ENCODE measurements at regions not wholly inside any gene's neighbourhood (a gene's known extent, or its start where the extent isn't known, plus 50 kb on each side); places are given as distances from the start of the nearest gene placed in this dataset.

DNA sequence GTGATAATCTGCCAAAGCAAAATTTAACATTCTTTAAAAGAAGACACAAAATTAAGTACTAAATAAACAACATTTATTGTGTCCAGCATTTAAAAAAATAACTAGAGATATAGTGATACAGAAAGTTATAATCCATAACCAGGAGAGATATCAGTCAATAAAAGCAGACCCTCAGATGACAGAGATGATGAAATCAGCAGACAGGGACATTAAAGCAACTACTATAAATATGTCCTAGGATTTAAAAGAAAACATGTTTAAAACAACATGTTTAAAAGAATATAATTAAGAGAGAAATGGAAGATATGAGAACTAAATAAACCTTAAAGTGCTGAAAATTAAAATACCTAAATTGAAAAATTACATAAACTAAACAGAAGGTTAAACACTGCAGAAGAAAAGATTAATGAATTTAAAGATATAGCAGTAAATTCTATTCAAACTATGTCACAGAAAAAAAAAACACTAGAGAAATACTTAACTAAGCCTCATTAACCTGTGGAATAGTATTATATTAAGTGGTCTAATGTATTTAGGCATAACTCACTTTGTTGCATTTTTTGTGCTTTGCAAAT lies 261.2 kb upstream of the NR5A2 start:
- intact Hi-C loops (cut with micrococcal nuclease; ENCODE audit: unreplicated experiment) (no loop called here), in situ Hi-C loops (cut with HindIII; ENCODE audit: extremely low pct_ligation_motif_present, low pct_unique_long_range_greater_than_20kb) (no loop called here)
- Histone ChIP-seq H3K79me2 (ENCODE audit: insufficient read depth, low read length) (no peaks in the 10 kb centered on the region), H3K36me3 (replicated peaks in 1 of 2; ENCODE audit: control insufficient read depth in 1 of 2, insufficient read depth in 2 of 2, low read length in 2 of 2) (no peaks in the 10 kb centered on the region), H3K4me2 (ENCODE audit: low read depth, low read length) (no peak overlapping the region), H2AFZ (ENCODE audit: low read length) (no peak overlapping the region), H3K27me3 (ENCODE audit: control insufficient read depth in 1 of 2, insufficient read depth in 2 of 2, low read length in 2 of 2) (no peaks in the 10 kb centered on the region), H3K4me1 (ENCODE audit: insufficient read depth, low read length) (no peaks in the 10 kb centered on the region), H3K9me3 (ENCODE audit: low read length) (no peaks in the 10 kb centered on the region), H3K9ac (ENCODE audit: insufficient read depth, low read depth, low read length) (no peak overlapping the region), H3K27ac (ENCODE audit: extremely low read length, insufficient read depth, low read length) (no peak overlapping the region), H3K4me3 (replicated peaks in 1 of 3; ENCODE audit: insufficient read depth in 1 of 3, low read depth in 2 of 3, low read length in 3 of 3) (no peak overlapping the region), H4K20me1 (ENCODE audit: insufficient read depth, low read length) (no peaks in the 10 kb centered on the region)
- ChIA-PET POLR2A (no interaction called here), CTCF (ENCODE audit: low intra/inter-chr PET ratio, low total read pairs) (no interaction called here)
- DNase-seq (ENCODE audit: low spot score) (no peak), FAIRE-seq (no peak), ATAC-seq (no peak)
- BruUV-seq (replicated peaks): no TSS peak
- no peak for TF ChIP-seq ATF7-NPFF (CRISPR knock-in tag; IDR thresholded peaks at IDR 0.05; ENCODE audit: low read depth)
- no peak for TF ChIP-seq EEA1 (CRISPR knock-in tag; IDR thresholded peaks at IDR 0.05; ENCODE audit: borderline replicate concordance)
- TF ChIP-seq ZNF550 (CRISPR knock-in tag; IDR thresholded peaks at IDR 0.05; ENCODE audit: borderline replicate concordance): no peak
- no peak for TF ChIP-seq STAT5B (CRISPR knock-in tag; IDR thresholded peaks at IDR 0.05)
- TF ChIP-seq ZNF44 (CRISPR knock-in tag; IDR thresholded peaks at IDR 0.05): no peak
- TF ChIP-seq RBFOX2 (IDR thresholded peaks at IDR 0.05; ENCODE audit: low read depth, low read length): no peak
- TF ChIP-seq ZNF10 (CRISPR knock-in tag; IDR thresholded peaks at IDR 0.05; ENCODE audit: borderline replicate concordance, low read depth): no peak
- TF ChIP-seq, protein P1, sequence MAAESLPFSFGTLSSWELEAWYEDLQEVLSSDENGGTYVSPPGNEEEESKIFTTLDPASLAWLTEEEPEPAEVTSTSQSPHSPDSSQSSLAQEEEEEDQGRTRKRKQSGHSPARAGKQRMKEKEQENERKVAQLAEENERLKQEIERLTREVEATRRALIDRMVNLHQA (CRISPR knock-in tag; IDR thresholded peaks at IDR 0.05): no peak
- no peak for TF ChIP-seq ZSCAN20 (CRISPR knock-in tag; IDR thresholded peaks at IDR 0.05; ENCODE audit: borderline replicate concordance)
- TF ChIP-seq, protein P2, sequence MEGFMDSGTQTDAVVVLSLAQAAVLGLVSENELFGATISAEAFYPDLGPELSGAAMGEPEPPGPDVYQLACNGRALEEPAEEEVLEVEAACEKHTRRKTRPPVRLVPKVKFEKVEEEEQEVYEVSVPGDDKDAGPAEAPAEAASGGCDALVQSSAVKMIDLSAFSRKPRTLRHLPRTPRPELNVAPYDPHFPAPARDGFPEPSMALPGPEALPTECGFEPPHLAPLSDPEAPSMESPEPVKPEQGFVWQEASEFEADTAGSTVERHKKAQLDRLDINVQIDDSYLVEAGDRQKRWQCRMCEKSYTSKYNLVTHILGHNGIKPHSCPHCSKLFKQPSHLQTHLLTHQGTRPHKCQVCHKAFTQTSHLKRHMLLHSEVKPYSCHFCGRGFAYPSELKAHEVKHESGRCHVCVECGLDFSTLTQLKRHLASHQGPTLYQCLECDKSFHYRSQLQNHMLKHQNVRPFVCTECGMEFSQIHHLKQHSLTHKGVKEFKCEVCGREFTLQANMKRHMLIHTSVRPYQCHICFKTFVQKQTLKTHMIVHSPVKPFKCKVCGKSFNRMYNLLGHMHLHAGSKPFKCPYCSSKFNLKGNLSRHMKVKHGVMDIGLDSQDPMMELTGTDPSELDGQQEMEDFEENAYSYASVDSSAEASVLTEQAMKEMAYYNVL (CRISPR knock-in tag; IDR thresholded peaks at IDR 0.05; ENCODE audit: borderline replicate concordance): no peak
- no peak for TF ChIP-seq JUN (CRISPR knock-in tag; IDR thresholded peaks at IDR 0.05)
- TF ChIP-seq ZNF644 (CRISPR knock-in tag; IDR thresholded peaks at IDR 0.05; ENCODE audit: low read depth): no peak
- TF ChIP-seq, protein P3, sequence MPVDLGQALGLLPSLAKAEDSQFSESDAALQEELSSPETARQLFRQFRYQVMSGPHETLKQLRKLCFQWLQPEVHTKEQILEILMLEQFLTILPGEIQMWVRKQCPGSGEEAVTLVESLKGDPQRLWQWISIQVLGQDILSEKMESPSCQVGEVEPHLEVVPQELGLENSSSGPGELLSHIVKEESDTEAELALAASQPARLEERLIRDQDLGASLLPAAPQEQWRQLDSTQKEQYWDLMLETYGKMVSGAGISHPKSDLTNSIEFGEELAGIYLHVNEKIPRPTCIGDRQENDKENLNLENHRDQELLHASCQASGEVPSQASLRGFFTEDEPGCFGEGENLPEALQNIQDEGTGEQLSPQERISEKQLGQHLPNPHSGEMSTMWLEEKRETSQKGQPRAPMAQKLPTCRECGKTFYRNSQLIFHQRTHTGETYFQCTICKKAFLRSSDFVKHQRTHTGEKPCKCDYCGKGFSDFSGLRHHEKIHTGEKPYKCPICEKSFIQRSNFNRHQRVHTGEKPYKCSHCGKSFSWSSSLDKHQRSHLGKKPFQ (CRISPR knock-in tag; IDR thresholded peaks at IDR 0.05; ENCODE audit: insufficient replicate concordance): no peak
- TF ChIP-seq NR2F6 (IDR thresholded peaks at IDR 0.05): no peak
- no peak for TF ChIP-seq NR2F6 (CRISPR knock-in tag; IDR thresholded peaks at IDR 0.05)
- no peak for TF ChIP-seq BRCA1 (CRISPR knock-in tag; IDR thresholded peaks at IDR 0.05)
